GM23338 (cell line): ENCODE measurements at regions not wholly inside any gene's neighbourhood (a gene's known extent, or its start where the extent isn't known, plus 50 kb on each side); places are given as distances from the start of the nearest gene placed in this dataset.

Experiments
- ATAC-seq: fragments of 200-7000 bp; cut with Tn5 transposase; 3 replicates; pipeline ENCODE4 v1.9.1; 2020
- DNase-seq: peaks from one replicate; pipeline ENCODE4 v3.0.0-alpha.2; 2015; ENCODE audit warnings: low spot score
- H2AFZ ChIP-seq: fragments of 200-600 bp; sonication (generic); 2 replicates; pipeline ENCODE4 v1.8.0; 2016; ENCODE audit warnings: antibody characterized with exemption, mild to moderate bottlenecking, moderate library complexity
- H3F3A ChIP-seq: fragments of 200-600 bp; sonication (generic); replicated peaks from 2 replicates; pipeline ENCODE4 v1.8.0; 2017; ENCODE audit warnings: antibody characterized with exemption, mixed run types, low read depth
- H3K27ac ChIP-seq: fragments of 200-600 bp; sonication (generic); 2 replicates; pipeline ENCODE4 v1.6.1; 2016; ENCODE audit warnings: low read depth
- H3K27me3 ChIP-seq: fragments of 200-600 bp; sonication (generic); 2 replicates; pipeline ENCODE4 v1.8.0; 2016; ENCODE audit warnings: mild to moderate bottlenecking, mixed run types, moderate library complexity; ENCODE audit not compliant: insufficient read depth
- H3K36me3 ChIP-seq: fragments of 200-600 bp; sonication (generic); 2 replicates; pipeline ENCODE4 v1.8.0; 2016; ENCODE audit warnings: mild to moderate bottlenecking; ENCODE audit not compliant: insufficient read depth
- H3K4me1 ChIP-seq: fragments of 200-600 bp; sonication (generic); 2 replicates; pipeline ENCODE4 v1.8.0; 2016; ENCODE audit warnings: mild to moderate bottlenecking, moderate library complexity; ENCODE audit not compliant: insufficient read depth
- H3K4me2 ChIP-seq: fragments of 200-600 bp; sonication (generic); 2 replicates; pipeline ENCODE4 v1.7.1; 2017; ENCODE audit warnings: mixed run types
- H3K4me3 ChIP-seq: fragments of 200-600 bp; sonication (generic); 2 replicates; pipeline ENCODE4 v1.6.1; 2016; ENCODE audit warnings: mixed run types
- H3K79me2 ChIP-seq: fragments of 200-600 bp; sonication (generic); replicated peaks from 2 replicates; pipeline ENCODE4 v1.8.0; 2017; ENCODE audit warnings: mild to moderate bottlenecking; ENCODE audit not compliant: insufficient read depth
- H3K9me2 ChIP-seq: fragments of 200-600 bp; sonication (generic); 2 replicates; pipeline ENCODE4 v1.8.0; 2017; ENCODE audit not compliant: insufficient read depth
- H4K20me1 ChIP-seq: fragments of 200-600 bp; sonication (generic); replicated peaks from 2 replicates; pipeline ENCODE4 v1.8.0; 2017; ENCODE audit warnings: mild to moderate bottlenecking; ENCODE audit not compliant: insufficient read depth
- H3K27ac Mint-ChIP-seq: 2 replicates; pipeline ENCODE4 v1.8.0; 2020; ENCODE audit warnings: inconsistent platforms, mild to moderate bottlenecking, moderate library complexity, mixed read lengths
- H3K27me3 Mint-ChIP-seq: 3 replicates; pipeline ENCODE4 v1.8.0; 2022; ENCODE audit warnings: low read depth, mild to moderate bottlenecking, moderate library complexity, mixed read lengths, inconsistent platforms; ENCODE audit not compliant: insufficient read depth, poor library complexity
- H3K36me3 Mint-ChIP-seq: 3 replicates; pipeline ENCODE4 v1.8.0; 2021; ENCODE audit warnings: low read depth, mild to moderate bottlenecking, inconsistent platforms, moderate library complexity, mixed read lengths
- H3K4me1 Mint-ChIP-seq: 3 replicates; pipeline ENCODE4 v1.8.0; 2020; ENCODE audit warnings: mild to moderate bottlenecking, inconsistent platforms, mixed read lengths
- H3K4me3 Mint-ChIP-seq: 3 replicates; pipeline ENCODE4 v1.8.0; 2021; ENCODE audit warnings: moderate library complexity, mild to moderate bottlenecking, inconsistent platforms, mixed read lengths
- H3K9me3 Mint-ChIP-seq: 3 replicates; pipeline ENCODE4 v1.8.0; 2020; ENCODE audit warnings: moderate library complexity, mild to moderate bottlenecking, inconsistent platforms, mixed read lengths
- CREB1 ChIP-seq: fragments of 250-450 bp; sonication (Bioruptor Pico); IDR thresholded peaks from 2 replicates; pipeline ENCODE4 v1.5.0; 2020; ENCODE audit warnings: low read depth, mild to moderate bottlenecking, moderate library complexity
- EZH2 ChIP-seq: fragments of 200-600 bp; sonication (generic); IDR thresholded peaks from one replicate; pipeline ENCODE4 v1.8.0; 2017; ENCODE audit warnings: antibody characterized with exemption, mild to moderate bottlenecking, low read depth; ENCODE audit not compliant: unreplicated experiment
- EZH2phosphoT487 ChIP-seq: fragments of 200-600 bp; sonication (generic); IDR thresholded peaks from one replicate; pipeline ENCODE4 v1.8.1; 2018; ENCODE audit warnings: antibody characterized with exemption; ENCODE audit not compliant: unreplicated experiment
- JUNB ChIP-seq: IDR thresholded peaks from one replicate; pipeline ENCODE4 v1.6.1; 2016; ENCODE audit warnings: antibody characterized with exemption; ENCODE audit not compliant: unreplicated experiment
- POLR2AphosphoS5 ChIP-seq: IDR thresholded peaks from 2 replicates; pipeline ENCODE4 v1.6.1; 2016; ENCODE audit warnings: antibody characterized with exemption, low read depth
- STAT1 ChIP-seq: IDR thresholded peaks from one replicate; pipeline ENCODE4 v1.6.1; 2016; ENCODE audit warnings: antibody characterized with exemption; ENCODE audit not compliant: unreplicated experiment
- ZNF114 ChIP-seq: fragments of 250-450 bp; sonication (Bioruptor Pico); IDR thresholded peaks from 2 replicates; pipeline ENCODE4 v1.5.0; 2020; ENCODE audit warnings: mild to moderate bottlenecking, moderate library complexity
- ZNF331 ChIP-seq: fragments of 250-450 bp; sonication (Bioruptor Pico); IDR thresholded peaks from 2 replicates; pipeline ENCODE4 v1.5.0; 2020; ENCODE audit warnings: low read depth, mild to moderate bottlenecking, moderate library complexity
- TF ChIP-seq, protein P1 (sequence below), 2 experiments: fragments of 200-600 bp in 1 of 2; sonication (generic) in 1 of 2; conservative IDR thresholded peaks; 2 replicates each; pipeline versions ENCODE4 v1.5.1 to v1.6.1; 2016 to 2017; ENCODE audit warnings: antibody characterized with exemption in 2 of 2, low read depth in 2 of 2, mild to moderate bottlenecking in 2 of 2, moderate library complexity in 1 of 2
- TF ChIP-seq, protein P2 (sequence below): fragments of 250-450 bp; sonication (Bioruptor Pico); IDR thresholded peaks from 2 replicates; pipeline ENCODE4 v1.5.0; 2020; ENCODE audit warnings: mild to moderate bottlenecking, moderate library complexity
- TF ChIP-seq, protein P3 (sequence below): IDR thresholded peaks from one replicate; pipeline ENCODE4 v1.6.1; 2018; ENCODE audit warnings: antibody characterized with exemption; ENCODE audit not compliant: unreplicated experiment

DNA sequence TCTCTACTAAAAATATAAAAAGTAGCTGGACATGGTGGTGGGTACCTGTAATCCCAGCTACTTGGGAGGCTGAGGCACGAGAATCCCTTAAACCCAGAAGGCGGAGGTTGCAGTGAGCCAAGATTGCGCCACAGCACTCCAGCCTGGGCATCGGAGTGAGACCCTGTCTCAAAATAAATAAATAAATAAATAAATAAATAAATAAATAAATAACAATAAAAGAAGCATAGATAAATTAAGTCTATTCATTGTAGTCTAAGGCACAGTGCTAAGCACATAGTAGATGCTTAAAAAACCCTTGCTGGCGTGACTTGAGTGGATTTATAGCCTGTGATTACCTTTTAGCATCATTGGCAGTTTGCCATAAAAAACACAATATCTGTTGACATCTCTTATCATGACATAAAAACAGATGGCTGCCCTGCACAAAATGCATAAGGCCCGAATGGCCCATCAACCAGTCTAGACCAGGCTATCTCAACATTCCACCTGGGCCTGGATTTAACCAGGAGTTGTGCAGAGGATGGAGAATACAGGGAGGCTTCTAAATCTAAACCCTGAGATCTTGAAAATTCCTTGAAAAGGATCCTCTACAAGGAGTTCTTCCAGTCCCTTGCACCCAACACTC lies 94.9 kb downstream of the PRLHR start (continued):
- TF ChIP-seq, protein P1, sequence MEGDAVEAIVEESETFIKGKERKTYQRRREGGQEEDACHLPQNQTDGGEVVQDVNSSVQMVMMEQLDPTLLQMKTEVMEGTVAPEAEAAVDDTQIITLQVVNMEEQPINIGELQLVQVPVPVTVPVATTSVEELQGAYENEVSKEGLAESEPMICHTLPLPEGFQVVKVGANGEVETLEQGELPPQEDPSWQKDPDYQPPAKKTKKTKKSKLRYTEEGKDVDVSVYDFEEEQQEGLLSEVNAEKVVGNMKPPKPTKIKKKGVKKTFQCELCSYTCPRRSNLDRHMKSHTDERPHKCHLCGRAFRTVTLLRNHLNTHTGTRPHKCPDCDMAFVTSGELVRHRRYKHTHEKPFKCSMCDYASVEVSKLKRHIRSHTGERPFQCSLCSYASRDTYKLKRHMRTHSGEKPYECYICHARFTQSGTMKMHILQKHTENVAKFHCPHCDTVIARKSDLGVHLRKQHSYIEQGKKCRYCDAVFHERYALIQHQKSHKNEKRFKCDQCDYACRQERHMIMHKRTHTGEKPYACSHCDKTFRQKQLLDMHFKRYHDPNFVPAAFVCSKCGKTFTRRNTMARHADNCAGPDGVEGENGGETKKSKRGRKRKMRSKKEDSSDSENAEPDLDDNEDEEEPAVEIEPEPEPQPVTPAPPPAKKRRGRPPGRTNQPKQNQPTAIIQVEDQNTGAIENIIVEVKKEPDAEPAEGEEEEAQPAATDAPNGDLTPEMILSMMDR (conservative IDR thresholded peaks at IDR 0.05; ENCODE audit: low read depth in 2 of 2) = no peak
- no peak for TF ChIP-seq JUNB

DNA sequence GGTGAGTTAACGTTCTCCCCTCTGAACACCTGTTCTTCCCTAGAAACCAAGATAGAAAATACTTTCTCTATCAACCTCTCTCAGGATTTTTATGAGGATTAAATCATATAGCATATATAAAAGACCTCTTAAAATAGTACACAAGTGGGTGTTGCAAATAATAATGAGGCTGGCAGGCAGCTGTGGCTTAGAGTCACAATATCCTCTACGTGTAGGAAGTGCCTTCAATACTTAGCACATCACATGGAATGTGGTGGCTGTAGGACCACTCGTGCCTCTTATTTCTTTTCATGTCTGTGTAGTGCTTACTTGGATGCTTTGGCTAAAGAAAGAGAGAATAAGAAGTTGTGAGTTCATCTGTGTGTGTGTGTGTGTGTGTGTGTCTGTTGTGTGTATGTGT lies 96.3 kb downstream of the PRLHR start:
- H3F3A ChIP-seq = no peaks in the 10 kb centered on the region
- H4K20me1 ChIP-seq = no peaks in the 10 kb centered on the region
- Mint-ChIP-seq H3K4me3 (no peak overlapping the region), H3K9me3 (no peaks in the 10 kb centered on the region), H3K27me3 (no peaks in the 10 kb centered on the region), H3K4me1 (peaks cover 8% of the 10 kb centered on the region; the same call in 2 of the 3 replicates), H3K27ac (no peak overlapping the region), H3K36me3 (no peaks in the 10 kb centered on the region)
- no peak overlapping the region for H2AFZ ChIP-seq
- no peaks in the 10 kb centered on the region for H3K4me1 ChIP-seq
- no peak overlapping the region for H3K27ac ChIP-seq
- H3K9me2 ChIP-seq = peaks cover 3% of the 10 kb centered on the region; the same call in 1 of the 2 replicates
- no peak overlapping the region for H3K4me3 ChIP-seq
- H3K27me3 ChIP-seq = no peaks in the 10 kb centered on the region
- no peaks in the 10 kb centered on the region for H3K36me3 ChIP-seq
- no peaks in the 10 kb centered on the region for H3K79me2 ChIP-seq
- DNase-seq (no peak), ATAC-seq (no peak)
- no peak overlapping the region for H3K4me2 ChIP-seq
- TF ChIP-seq ZNF114 (CRISPR knock-in tag) = no peak
- TF ChIP-seq POLR2AphosphoS5 = no peak
- no peak for TF ChIP-seq STAT1
- no peak for TF ChIP-seq ZNF331
- TF ChIP-seq, protein P2, sequence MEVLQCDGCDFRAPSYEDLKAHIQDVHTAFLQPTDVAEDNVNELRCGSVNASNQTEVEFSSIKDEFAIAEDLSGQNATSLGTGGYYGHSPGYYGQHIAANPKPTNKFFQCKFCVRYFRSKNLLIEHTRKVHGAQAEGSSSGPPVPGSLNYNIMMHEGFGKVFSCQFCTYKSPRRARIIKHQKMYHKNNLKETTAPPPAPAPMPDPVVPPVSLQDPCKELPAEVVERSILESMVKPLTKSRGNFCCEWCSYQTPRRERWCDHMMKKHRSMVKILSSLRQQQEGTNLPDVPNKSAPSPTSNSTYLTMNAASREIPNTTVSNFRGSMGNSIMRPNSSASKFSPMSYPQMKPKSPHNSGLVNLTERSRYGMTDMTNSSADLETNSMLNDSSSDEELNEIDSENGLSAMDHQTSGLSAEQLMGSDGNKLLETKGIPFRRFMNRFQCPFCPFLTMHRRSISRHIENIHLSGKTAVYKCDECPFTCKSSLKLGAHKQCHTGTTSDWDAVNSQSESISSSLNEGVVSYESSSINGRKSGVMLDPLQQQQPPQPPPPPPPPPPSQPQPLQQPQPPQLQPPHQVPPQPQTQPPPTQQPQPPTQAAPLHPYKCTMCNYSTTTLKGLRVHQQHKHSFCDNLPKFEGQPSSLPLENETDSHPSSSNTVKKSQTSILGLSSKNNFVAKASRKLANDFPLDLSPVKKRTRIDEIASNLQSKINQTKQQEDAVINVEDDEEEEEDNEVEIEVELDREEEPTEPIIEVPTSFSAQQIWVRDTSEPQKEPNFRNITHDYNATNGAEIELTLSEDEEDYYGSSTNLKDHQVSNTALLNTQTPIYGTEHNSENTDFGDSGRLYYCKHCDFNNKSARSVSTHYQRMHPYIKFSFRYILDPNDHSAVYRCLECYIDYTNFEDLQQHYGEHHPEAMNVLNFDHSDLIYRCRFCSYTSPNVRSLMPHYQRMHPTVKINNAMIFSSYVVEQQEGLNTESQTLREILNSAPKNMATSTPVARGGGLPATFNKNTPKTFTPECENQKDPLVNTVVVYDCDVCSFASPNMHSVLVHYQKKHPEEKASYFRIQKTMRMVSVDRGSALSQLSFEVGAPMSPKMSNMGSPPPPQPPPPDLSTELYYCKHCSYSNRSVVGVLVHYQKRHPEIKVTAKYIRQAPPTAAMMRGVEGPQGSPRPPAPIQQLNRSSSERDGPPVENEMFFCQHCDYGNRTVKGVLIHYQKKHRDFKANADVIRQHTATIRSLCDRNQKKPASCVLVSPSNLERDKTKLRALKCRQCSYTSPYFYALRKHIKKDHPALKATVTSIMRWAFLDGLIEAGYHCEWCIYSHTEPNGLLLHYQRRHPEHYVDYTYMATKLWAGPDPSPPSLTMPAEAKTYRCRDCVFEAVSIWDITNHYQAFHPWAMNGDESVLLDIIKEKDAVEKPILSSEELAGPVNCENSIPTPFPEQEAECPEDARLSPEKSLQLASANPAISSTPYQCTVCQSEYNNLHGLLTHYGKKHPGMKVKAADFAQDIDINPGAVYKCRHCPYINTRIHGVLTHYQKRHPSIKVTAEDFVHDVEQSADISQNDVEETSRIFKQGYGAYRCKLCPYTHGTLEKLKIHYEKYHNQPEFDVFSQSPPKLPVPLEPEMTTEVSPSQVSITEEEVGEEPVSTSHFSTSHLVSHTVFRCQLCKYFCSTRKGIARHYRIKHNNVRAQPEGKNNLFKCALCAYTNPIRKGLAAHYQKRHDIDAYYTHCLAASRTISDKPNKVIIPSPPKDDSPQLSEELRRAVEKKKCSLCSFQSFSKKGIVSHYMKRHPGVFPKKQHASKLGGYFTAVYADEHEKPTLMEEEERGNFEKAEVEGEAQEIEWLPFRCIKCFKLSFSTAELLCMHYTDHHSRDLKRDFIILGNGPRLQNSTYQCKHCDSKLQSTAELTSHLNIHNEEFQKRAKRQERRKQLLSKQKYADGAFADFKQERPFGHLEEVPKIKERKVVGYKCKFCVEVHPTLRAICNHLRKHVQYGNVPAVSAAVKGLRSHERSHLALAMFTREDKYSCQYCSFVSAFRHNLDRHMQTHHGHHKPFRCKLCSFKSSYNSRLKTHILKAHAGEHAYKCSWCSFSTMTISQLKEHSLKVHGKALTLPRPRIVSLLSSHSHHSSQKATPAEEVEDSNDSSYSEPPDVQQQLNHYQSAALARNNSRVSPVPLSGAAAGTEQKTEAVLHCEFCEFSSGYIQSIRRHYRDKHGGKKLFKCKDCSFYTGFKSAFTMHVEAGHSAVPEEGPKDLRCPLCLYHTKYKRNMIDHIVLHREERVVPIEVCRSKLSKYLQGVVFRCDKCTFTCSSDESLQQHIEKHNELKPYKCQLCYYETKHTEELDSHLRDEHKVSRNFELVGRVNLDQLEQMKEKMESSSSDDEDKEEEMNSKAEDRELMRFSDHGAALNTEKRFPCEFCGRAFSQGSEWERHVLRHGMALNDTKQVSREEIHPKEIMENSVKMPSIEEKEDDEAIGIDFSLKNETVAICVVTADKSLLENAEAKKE (CRISPR knock-in tag) = no peak
- TF ChIP-seq, protein P1 (conservative IDR thresholded peaks at IDR 0.05; ENCODE audit: low read depth in 2 of 2) = no peak
- TF ChIP-seq EZH2 = no peak
- no peak for TF ChIP-seq CREB1 (CRISPR knock-in tag)
- TF ChIP-seq, protein P3, sequence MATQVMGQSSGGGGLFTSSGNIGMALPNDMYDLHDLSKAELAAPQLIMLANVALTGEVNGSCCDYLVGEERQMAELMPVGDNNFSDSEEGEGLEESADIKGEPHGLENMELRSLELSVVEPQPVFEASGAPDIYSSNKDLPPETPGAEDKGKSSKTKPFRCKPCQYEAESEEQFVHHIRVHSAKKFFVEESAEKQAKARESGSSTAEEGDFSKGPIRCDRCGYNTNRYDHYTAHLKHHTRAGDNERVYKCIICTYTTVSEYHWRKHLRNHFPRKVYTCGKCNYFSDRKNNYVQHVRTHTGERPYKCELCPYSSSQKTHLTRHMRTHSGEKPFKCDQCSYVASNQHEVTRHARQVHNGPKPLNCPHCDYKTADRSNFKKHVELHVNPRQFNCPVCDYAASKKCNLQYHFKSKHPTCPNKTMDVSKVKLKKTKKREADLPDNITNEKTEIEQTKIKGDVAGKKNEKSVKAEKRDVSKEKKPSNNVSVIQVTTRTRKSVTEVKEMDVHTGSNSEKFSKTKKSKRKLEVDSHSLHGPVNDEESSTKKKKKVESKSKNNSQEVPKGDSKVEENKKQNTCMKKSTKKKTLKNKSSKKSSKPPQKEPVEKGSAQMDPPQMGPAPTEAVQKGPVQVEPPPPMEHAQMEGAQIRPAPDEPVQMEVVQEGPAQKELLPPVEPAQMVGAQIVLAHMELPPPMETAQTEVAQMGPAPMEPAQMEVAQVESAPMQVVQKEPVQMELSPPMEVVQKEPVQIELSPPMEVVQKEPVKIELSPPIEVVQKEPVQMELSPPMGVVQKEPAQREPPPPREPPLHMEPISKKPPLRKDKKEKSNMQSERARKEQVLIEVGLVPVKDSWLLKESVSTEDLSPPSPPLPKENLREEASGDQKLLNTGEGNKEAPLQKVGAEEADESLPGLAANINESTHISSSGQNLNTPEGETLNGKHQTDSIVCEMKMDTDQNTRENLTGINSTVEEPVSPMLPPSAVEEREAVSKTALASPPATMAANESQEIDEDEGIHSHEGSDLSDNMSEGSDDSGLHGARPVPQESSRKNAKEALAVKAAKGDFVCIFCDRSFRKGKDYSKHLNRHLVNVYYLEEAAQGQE = no peak
- no peak for TF ChIP-seq EZH2phosphoT487
- no peak for TF ChIP-seq JUNB
